NCI-H2196 treated with DMSO at 0.1 percent for 48 hours (cell line): ENCODE measurements at regions not wholly inside any gene's neighbourhood (a gene's known extent, or its start where the extent isn't known, plus 50 kb on each side); places are given as distances from the start of the nearest gene placed in this dataset.

Experiments used
- DNase-seq: peaks from one replicate; lab custom pipeline; 2025; ENCODE audit not compliant: unreplicated experiment; lab: John Stamatoyannopoulos, UW

DNA sequence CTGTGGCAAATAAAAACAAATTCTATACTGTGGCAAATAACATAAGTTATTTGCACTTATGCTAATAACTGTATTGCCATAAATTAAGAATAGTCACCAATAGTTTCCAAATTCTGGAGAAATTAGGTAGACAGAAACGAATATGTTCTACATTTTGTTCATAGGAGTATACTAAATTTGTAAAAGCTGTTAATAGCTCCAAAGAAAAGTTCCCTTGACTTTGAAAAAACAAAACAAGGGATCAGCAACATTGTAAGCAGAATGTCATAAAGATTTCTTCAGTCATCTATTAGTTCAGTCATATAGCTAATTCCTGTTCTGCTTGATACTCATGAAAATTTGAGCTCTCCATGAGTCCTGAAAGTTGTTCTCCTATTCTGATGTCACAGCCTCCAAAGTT, 1472.8 kb downstream of the C4orf33 start:
- DNase-seq, result no peak

DNA sequence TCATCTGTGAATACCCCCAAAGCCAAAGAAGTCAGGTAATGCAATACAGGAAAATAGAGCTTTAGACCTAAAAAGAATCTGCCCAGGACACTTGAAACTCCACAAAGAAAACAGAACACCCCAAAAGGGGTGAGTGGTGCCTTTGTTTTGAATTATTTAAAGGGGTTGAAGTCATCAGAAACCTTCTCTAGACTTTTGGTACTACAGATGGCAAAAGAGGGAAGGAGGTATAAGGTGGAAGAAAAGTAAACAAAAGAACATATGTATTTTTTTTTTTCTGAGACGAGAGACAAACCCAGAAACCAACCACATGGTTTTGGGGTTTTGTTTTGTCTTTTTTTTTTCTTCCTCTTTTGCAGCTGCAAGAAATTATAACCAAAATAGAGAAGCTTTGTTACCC, 1477.8 kb downstream of the C4orf33 start:
- no peak for DNase-seq

DNA sequence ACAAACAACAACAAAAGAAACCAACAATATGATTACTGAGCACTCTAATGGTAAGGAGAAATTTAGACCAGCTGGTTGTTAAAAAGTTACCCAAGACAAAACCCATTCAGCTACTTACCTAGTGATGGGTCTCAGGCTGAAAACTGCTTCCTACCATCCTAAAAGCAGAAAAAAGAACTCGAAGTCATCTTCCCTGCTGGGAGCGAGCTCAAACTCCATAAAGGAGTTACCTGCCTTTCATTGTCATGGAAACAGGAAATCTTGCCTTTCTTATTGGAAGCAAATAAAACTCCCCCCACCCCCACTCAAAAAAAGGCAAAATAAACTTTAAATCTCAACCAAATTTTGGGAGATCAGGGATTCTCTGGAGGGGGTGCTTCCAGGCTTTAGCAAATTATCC, 1478.3 kb downstream of the C4orf33 start:
- no peak for DNase-seq

DNA sequence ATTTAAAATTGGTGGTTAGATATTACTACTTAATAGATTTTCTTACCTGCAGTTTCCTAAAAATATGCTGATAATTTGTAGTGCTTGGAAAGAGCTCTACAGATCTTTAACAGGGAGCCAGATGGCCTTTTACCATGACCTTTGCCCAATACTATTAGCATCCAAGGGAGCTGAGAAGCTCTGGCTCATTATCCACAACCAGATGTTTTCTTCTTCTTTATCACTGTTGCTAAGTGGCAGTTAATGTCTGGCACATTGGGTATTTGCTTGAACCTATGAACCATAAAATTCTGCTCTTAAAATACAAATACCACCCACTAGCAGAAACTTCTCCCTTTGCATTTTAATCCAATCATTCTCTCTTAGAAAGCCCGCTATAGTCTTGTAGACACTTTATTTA, 1480.3 kb downstream of the C4orf33 start:
- DNase-seq, result no peak

DNA sequence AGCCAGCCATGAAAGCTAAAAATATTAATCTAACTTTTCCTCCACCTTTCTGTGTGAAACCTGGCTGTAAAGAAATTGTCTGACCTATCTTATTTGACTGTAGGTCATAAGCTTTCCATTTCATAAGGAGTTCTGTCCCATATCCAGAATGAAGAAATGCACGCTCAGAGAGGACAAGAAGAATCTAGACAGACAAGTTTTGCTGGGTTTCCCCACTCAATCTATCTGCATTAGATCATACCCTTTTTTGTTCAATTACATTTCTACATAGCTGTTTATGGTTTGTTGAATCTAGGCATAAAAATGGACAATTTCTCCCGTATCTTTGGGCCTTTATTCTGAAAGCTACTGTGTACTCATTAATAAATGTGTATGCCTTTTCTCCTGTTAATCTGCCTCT, 1495.1 kb downstream of the C4orf33 start:
- no peak for DNase-seq

DNA sequence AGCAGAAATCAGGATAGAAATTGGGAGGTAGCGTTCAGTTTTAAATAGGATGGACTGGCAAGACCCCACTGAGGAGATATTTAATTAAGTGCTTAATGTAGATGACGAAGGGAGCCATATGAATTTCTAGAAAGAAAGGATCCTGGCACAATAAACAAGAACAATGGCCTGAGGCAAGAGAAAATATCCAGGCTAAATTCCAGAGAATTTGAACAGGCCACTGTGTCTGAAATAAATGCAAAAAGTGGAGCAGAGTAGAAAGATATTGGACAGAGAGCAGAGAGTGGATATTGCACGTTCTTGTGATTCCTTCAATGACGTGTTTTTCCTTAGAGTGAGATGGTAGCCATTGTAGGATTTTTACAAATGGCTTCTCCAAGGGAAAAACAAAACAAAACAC, 1504.8 kb downstream of the C4orf33 start:
- no peak for DNase-seq

DNA sequence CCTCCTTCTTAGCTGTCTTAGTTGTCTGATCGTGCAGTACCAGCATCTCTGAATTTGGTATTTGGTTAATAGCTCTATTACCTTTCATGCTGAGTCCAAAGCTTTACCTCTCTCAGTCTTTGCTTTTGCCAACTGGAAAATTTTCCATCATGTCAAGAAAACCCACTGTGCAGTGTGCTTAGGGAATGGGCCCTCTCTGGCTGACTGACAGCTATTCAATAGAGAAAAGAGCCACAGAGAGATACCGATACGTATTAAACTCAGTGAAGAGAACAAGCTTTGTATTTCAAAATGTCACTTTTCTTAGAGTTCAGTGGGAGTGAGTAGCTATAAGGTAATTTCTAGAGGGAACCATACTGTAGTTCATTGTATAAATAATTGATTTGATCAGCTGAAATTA, 1507.1 kb downstream of the C4orf33 start:
- DNase-seq, result no peak

DNA sequence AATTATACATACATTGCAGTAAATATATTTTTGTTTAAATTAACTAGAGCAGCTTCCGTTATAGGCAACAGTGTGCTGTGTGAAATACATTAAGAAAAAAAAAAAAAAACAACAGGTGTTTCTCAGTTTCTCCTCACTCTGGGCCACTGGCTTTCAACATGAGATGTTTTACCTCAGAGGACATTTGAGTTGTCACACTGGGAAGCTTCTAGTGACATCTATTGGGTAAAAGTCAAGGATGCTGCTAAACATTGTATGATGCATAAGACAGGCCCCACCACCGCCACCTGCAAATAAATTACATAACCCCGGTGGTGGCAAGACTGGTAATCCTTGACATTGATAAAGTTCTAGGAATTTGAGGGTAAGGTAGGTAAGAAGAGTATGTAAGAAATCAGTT, 1512.2 kb downstream of the C4orf33 start:
- DNase-seq, result no peak

DNA sequence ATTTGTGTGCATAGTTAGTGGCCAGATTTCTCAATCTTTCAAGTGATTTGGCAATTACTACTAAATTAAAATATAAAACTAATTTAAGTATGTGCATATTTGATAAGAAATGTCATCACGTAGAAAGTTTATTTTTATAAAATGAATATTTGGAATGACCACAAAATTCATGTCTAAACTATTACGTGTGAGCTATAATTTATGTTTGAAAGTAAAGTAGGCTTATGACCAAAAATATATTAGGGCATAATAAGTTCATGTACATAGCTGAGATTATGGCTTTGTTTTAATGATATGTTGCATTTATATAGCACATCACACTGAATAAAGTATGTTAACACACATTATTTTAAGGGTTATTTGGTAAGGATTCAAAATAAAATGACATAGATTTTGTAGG, 1532.6 kb downstream of the C4orf33 start:
- no peak for DNase-seq

DNA sequence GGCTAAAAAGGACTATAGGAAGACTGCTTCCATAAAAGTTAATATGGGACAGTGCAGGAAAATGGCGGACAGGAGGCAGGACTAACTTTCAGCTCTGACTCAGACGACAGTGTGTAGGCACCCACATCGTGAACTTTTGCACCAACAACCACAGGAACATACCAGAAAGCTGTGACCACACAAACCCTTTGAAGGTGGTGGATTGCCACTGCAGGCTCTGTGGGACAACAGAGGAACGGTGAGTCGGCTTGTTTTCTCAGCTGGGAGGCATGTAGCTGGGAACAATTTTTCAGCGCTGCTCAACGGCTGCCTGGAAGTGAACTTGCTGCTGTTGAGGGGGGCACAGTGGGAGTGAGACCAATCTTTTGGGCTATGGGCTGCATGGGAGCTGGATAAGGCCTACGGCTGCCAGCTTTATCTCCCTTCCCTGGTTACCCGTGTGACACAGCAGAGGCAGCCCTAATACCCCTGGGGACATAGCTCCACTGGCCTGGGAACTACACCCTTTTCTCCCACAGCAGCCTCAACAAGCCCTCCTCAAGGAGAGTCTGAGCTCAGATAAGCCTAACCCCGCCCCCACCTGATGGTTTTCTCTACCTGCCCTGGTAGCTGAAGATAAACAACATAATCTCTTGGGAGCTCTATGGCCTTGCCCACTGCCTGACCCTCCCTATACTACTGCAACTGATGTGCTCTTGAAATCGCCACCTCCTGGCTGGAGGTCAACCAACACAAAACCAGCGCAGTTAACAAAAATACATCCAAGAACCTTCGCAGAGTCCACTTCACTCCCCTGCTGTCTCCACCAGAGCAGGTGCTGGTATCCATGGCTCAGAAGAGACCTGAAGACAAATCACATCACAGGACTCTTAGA, 1537.0 kb downstream of the C4orf33 start:
- DNase-seq, result no peak

DNA sequence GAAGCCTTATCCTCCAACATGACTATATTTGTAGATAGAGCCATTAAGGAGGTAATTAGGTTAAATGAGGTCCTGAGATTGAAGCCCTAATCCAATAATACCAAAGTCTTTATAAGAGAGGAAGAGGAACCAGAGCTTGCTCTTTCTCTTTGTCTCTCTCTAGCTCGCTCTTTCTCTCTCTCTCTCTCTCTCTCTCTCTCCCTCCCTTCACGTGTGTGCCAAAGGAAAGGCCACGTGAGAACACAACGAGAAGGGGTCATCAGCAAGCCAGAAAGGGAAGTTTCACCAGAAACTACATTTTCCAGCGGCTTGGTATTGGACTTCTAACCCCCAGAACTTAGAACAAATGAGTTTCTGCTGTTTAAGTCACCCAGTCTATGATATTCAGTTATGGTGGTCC, 1540.5 kb downstream of the C4orf33 start:
- DNase-seq, result no peak

DNA sequence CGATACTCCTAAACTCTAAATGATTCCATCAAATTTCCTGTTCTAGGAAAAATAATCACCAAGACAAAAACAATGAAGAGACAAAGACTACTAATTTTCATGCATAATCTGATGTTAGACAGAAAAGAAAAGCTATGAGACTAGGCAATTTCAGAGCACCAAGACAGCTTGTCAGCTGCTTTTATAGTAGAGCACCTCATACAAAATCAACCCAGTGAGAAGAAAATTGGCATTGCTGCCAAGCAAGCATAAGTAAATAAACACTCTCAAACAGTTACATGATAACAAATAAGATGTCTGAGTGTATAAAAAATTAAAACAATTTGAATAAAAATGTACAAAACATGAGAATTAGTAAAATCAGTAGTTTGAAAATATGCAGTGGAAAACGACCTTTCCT, 1544.6 kb downstream of the C4orf33 start:
- no peak for DNase-seq

DNA sequence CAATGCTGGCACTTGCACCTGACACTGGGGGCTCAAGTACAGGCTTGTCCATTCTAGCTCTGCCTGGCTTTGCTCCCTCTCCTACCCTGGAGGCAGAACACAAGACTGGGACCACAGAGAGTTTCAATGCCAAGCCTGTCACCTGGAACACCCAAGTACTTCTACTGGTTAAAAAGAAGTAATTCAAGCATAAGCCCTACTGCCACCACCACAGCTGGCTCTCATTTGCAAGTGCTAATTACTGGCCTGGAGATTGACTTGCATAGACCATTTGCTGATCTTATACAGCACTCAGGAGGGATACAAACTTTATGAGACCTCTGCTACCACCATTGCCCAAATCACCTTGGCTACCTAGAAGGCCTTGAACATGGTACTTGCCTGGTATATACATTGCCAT, 1550.9 kb downstream of the C4orf33 start:
- DNase-seq, result no peak

DNA sequence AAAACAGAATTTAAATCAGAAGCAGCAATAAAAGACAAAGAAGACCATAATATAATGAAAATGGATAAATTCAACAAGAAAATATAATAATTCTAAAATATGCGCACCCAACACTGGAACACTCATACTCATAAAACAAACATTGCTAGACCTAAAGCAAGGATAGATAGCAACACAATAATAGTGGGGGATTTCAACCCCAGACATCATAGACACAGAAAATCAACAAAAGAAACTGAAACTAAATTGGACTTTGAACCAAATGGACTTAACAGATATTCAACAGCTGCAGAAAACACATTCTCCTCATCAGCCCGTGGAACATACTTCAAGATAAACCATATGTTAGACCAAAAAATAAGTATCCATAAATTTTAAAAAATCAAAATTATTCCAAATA, 1552.6 kb downstream of the C4orf33 start:
- DNase-seq, result no peak

DNA sequence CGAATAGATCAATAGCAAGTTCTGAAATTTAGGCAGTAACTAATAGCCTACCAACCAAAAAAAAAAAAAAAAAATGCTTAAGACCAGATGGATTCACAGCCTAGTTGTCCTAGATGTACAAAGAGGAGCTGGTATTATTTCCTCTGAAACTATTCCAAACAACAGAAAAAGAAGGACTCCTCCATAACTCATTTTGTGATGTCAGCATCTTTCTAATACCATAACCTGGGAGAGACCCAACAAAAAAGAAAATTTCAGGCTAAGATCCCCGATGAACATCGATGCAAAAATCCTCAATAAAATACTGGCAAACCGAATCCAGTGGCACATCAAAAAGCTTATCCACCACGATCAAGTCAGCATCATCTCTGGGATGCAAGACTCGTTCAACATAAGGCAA, 1557.9 kb downstream of the C4orf33 start:
- no peak for DNase-seq

DNA sequence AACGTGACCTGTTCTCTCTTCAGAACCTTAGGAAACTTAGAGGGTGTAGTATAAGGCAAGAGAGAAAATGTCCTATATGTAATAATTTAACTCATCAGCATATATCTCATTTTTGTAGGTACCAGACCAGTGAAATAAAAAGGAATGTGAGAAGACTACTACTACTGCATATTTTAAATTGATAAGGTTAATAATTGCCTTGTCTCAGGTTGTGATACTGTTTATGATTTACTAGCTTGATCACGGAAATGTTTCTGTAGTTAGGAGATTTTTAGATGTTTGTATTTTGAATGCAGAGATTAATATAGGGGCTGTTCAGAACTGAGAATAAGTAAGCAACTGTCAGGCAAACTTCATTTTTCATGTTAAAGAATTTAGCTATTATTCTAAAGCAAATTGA, 1563.4 kb downstream of the C4orf33 start:
- no peak for DNase-seq

DNA sequence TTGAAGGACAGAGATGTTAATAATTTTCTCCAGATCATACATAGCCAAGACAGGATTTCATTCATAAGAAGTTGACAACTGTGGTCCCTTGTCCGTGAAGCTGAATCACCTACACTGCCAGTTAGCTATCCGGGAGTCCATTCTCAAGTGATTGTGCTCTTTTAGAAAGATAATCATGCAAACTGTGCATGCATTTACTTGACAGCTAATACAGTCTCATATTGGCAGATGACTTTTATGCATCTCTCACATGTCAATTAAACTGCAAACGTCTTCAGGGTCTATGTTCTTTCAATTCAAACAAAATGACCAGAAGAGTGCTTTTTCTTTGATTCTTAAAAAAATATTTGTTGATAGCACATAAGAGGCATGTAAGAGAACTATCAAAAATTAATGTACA, 1572.9 kb downstream of the C4orf33 start:
- no peak for DNase-seq

DNA sequence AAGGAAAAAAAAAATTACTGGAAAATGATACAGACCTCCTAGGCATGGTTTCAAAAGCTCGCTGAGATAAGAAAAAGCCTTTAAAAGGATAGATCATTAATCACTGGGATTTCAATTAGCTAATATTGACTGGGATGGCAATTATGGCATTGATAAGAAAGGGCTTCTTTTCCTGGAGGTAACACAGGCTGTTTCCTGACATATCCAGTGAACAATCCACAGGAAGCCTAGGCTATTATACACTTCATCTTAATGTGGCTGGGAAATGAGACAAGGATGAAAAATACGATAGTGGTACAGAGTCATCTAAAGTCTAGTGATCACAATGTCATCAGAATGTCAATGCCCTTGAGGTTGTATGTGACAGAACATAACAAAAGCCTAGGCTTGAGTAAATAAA, 1579.3 kb downstream of the C4orf33 start:
- DNase-seq, result no peak

DNA sequence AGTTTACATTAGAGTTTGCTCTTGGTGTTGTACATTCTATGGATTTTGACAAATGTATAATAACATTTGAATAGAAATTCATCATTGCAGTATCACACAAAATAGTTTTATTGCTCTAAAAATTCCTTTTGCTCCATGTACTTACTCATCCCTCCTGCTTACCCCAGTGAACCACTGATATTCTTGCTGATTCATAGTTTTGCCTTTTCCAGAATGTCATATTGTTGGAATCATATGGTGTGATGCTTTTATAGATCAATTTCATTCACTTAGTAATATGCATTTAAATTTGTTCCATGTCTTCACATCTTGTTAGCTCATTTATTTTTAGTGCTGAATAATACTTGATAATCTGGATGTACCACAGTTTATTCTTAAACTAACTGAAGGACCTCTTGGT, 1593.2 kb downstream of the C4orf33 start:
- DNase-seq, result no peak

DNA sequence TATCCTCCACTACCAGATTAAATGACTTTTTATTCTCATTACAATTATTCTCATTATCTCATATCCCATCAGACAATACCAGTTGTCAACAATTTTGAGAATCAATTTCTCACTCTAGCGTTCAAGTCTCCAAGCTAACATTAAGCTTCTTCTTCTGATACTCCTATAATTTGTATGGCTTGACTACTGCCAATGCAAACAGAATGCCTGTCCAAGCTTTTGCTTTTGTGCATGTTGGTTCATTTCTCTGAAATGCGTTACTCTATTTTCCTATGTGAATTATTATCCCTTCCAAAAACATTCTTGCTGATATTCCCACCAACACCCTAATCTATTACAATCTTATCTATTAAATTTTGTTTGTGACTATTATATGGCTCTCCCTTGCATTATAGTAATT, 1602.3 kb downstream of the C4orf33 start:
- no peak for DNase-seq

DNA sequence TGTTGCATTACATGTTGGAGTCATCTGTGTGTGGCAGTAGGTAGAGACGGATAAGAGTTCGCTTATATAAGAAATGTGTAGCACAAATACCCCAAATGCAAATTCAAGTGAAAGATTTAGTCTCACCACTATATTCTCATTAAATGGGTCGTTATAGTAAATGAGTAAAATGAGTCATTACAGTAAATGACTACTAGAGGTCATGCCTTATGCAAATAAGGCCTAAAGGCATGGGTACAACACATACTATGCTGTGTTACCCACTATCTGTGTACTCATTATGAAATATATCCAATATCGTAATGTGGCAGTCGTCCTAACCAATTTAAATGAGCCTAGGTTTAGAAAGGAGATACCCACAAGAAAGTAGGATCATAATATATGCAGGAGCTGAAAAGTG, 1603.1 kb downstream of the C4orf33 start:
- no peak for DNase-seq

DNA sequence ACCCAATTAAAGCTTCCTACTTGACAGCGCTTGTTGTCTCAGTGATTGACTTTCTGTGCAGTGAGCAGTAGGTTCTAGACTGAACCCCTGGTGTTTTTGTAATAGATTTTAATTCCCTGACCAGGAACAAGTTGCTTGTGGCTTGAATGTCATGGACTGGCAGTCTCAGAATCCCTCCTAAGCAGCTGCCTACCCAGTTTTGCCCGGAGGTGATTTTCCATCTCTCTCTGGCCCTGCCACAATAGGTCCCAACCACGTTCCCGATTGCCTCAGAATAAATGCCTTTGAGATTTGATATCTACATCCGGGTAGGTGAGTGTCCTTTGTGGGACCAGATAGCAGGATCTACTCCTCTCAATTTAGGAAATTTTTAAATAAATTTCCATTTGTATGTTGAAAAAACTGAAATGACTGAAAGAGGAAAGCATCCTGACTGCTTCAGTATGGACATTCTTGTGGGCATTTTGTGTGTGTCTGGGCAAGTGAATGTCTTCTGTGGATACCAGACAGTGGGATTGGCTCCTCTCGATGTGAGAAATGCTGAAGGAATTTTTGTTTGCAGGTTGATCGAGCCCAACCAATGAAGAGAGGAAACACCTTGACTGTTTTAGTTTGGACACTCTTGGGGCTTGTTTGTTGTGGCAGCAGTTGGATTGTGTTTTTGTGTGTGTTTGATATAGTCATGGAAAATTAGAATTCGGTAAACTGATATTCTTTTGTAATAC, 1607.4 kb downstream of the C4orf33 start:
- no peak for DNase-seq

DNA sequence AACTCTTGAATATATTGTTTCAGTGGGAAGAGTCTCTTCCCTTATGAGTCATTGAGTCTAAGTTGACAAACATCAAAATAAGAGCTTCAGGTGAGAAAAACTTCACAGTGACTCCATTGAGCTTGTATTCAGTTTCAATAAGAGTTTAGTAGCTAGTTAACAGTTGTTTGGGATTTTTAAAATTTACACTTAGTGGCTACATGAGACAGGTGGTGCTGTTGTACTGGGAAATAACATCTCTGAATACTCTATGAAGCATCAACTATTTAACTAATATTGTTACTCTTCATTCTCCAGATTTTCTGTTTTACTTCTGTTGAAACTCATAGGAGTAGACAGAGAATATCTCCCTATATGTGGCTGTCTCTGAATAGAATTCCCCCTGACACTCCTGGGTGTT, 1609.1 kb downstream of the C4orf33 start:
- no peak for DNase-seq
